Fibroblast of lung (primary cell): ENCODE measurements at regions not wholly inside any gene's neighbourhood (a gene's known extent, or its start where the extent isn't known, plus 50 kb on each side); places are given as distances from the start of the nearest gene placed in this dataset.

ENCODE experiments used
- DNase-seq, 2 donors: peaks; one replicate each; pipeline versions ENCODE4 v3.0.0 to v3.0.0-alpha.2; 2010; ENCODE audit warnings: low read depth in 2 of 2
- H2AFZ ChIP-seq: 2 replicates; pipeline ENCODE4 v1.5.1; 2012; ENCODE audit warnings: low read length, control low read depth, inconsistent platforms
- H3K27ac ChIP-seq: 2 replicates; pipeline ENCODE4 v1.5.1; 2011; ENCODE audit warnings: low read length, control low read depth; ENCODE audit not compliant: insufficient read depth
- H3K27me3 ChIP-seq: 2 replicates; pipeline ENCODE4 v1.5.1; 2011; ENCODE audit warnings: mild to moderate bottlenecking, low read length; ENCODE audit not compliant: control insufficient read depth, insufficient read depth
- H3K36me3 ChIP-seq: 2 replicates; pipeline ENCODE4 v1.5.1; 2011; ENCODE audit warnings: low read length; ENCODE audit not compliant: control insufficient read depth, insufficient read depth
- H3K4me1 ChIP-seq: 2 replicates; pipeline ENCODE4 v1.5.1; 2011; ENCODE audit warnings: low read length; ENCODE audit not compliant: control insufficient read depth, insufficient read depth; ENCODE audit errors: extremely low read depth
- H3K4me2 ChIP-seq: 2 replicates; pipeline ENCODE4 v1.5.1; 2011; ENCODE audit warnings: low read length, control low read depth; ENCODE audit not compliant: insufficient read depth; ENCODE audit errors: extremely low read depth
- H3K4me3 ChIP-seq, 4 experiments: fragments of 200-600 bp in 1 of 4; sonication (generic) in 1 of 4; replicated peaks in 1 of 4; 2 replicates each; pipeline ENCODE4 v1.5.1; 2011 to 2016; ENCODE audit warnings: low read length in 4 of 4, low read depth in 3 of 4, mild to moderate bottlenecking in 3 of 4, control low read depth in 2 of 4, inconsistent platforms in 1 of 4, mixed read lengths in 1 of 4; ENCODE audit not compliant: insufficient read depth in 1 of 4; ENCODE audit errors: control extremely low read depth in 1 of 4
- H3K79me2 ChIP-seq: 2 replicates; pipeline ENCODE4 v1.5.1; 2012; ENCODE audit warnings: mild to moderate bottlenecking, low read length, inconsistent platforms; ENCODE audit not compliant: control insufficient read depth, insufficient read depth
- H3K9ac ChIP-seq: 2 replicates; pipeline ENCODE4 v1.5.1; 2011; ENCODE audit warnings: mild to moderate bottlenecking, low read length, control low read depth; ENCODE audit not compliant: insufficient read depth
- H3K9me3 ChIP-seq: 2 replicates; pipeline ENCODE4 v1.5.1; 2012; ENCODE audit warnings: low read depth, low read length; ENCODE audit not compliant: control insufficient read depth, insufficient read depth
- H4K20me1 ChIP-seq: 2 replicates; pipeline ENCODE4 v1.5.1; 2011; ENCODE audit warnings: low read length; ENCODE audit not compliant: control insufficient read depth, insufficient read depth; ENCODE audit errors: extremely low read depth
- EZH2 ChIP-seq: IDR thresholded peaks from 2 replicates; pipeline ENCODE4 v1.5.1; 2012; ENCODE audit warnings: low read length, control low read depth, mild to moderate bottlenecking; ENCODE audit errors: missing control alignments
- TF ChIP-seq, protein P1 (sequence below), 2 donors: IDR thresholded peaks in 1 of 2; conservative IDR thresholded peaks in 1 of 2; 1 replicate in 1 of 2; 2 replicates in 1 of 2; pipeline ENCODE4 v1.5.1; 2011 to 2012; ENCODE audit warnings: low read length in 2 of 2, control low read depth in 1 of 2, inconsistent platforms in 1 of 2, low read depth in 1 of 2, mild to moderate bottlenecking in 1 of 2

DNA sequence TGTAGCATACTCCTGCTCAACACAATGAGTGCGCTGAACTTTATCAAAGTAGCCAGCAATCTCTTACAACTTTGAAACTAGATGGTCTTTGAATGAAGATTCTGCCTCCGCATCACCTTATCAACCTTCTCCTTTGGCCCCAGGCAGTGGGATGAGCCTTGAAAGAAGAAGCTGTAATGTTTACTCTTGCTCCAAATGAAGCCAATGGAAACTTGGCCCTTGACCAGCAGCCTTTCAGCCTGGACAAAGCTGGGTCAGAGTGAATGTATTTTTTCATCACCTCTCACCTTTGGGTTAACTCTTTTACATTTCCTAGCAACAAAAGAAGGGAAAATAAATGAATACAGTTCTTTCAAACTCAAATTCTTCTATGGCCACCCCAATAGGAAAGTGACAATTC, 359.1 kb downstream of the KCNA4 start:
- no peak overlapping the region for H3K4me2 ChIP-seq
- no peak overlapping the region for H3K27ac ChIP-seq
- no peak overlapping the region for H2AFZ ChIP-seq
- no peak overlapping the region for H3K9ac ChIP-seq
- no peak for TF ChIP-seq EZH2
- TF ChIP-seq, protein P1, sequence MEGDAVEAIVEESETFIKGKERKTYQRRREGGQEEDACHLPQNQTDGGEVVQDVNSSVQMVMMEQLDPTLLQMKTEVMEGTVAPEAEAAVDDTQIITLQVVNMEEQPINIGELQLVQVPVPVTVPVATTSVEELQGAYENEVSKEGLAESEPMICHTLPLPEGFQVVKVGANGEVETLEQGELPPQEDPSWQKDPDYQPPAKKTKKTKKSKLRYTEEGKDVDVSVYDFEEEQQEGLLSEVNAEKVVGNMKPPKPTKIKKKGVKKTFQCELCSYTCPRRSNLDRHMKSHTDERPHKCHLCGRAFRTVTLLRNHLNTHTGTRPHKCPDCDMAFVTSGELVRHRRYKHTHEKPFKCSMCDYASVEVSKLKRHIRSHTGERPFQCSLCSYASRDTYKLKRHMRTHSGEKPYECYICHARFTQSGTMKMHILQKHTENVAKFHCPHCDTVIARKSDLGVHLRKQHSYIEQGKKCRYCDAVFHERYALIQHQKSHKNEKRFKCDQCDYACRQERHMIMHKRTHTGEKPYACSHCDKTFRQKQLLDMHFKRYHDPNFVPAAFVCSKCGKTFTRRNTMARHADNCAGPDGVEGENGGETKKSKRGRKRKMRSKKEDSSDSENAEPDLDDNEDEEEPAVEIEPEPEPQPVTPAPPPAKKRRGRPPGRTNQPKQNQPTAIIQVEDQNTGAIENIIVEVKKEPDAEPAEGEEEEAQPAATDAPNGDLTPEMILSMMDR (conservative IDR thresholded peaks at IDR 0.05 in 1 of 2, IDR thresholded peaks at IDR 0.05 in 1 of 2; ENCODE audit: low read depth in 1 of 2, low read length in 2 of 2), result no peak
- H3K36me3 ChIP-seq, result no peaks in the 10 kb centered on the region
- H3K4me3 ChIP-seq, result no peak overlapping the region
- DNase-seq, result no peak
- no peaks in the 10 kb centered on the region for H3K4me1 ChIP-seq
- H3K27me3 ChIP-seq, result no peaks in the 10 kb centered on the region
- no peaks in the 10 kb centered on the region for H3K79me2 ChIP-seq
- H3K9me3 ChIP-seq, result no peaks in the 10 kb centered on the region
- no peaks in the 10 kb centered on the region for H4K20me1 ChIP-seq

DNA sequence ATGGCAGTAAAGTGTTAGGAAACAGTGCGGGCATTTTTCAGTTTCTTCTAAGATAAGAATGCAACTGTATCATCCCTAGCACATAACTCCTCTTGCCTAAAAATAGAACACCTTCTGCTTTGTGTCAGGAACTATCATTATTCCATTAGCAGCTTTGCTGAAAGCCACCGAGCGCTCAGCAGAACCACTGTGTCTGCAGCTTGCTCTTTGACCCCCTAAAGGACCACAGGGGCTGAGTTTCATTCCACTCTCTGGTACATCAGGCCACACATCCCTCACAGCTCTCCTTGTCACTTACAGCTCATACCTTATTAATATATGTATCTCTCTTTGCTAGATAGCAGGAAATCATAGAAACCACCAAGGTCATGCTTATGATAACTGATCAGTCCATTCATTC, 360.2 kb downstream of the KCNA4 start:
- H3K36me3 ChIP-seq, result no peaks in the 10 kb centered on the region
- no peak overlapping the region for H3K27ac ChIP-seq

DNA sequence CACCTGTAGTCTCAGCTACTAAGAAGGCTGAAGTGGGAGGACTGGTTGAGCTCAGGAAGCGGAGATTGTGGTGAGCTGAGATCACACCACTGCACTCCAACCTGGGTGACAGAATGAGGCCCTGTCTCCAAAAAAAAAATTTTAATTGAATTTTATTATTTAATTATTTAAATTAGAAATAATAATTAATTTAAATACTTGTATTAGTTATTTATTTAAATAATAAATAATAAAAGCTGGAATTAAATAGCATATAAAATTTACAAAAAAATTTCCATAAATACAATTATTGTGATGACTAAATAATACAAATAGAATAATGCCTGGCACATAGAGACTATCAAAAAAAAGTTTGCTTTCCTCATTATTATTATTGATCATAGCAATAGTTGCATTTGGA, 371.5 kb downstream of the KCNA4 start:
- Histone ChIP-seq H3K9me3 (no peaks in the 10 kb centered on the region), H3K27me3 (no peaks in the 10 kb centered on the region), H4K20me1 (no peaks in the 10 kb centered on the region), H2AFZ (no peak overlapping the region), H3K4me1 (no peaks in the 10 kb centered on the region), H3K79me2 (no peaks in the 10 kb centered on the region), H3K27ac (no peak overlapping the region), H3K9ac (no peak overlapping the region), H3K36me3 (no peaks in the 10 kb centered on the region), H3K4me3 (no peak overlapping the region), H3K4me2 (no peak overlapping the region)
- DNase-seq, result no peak
- TF ChIP-seq, protein P1 (conservative IDR thresholded peaks at IDR 0.05 in 1 of 2, IDR thresholded peaks at IDR 0.05 in 1 of 2; ENCODE audit: low read depth in 1 of 2, low read length in 2 of 2), result no peak
- TF ChIP-seq EZH2, result no peak

More for the DNA sequence above, 360.2 kb downstream of the KCNA4 start:
- Histone ChIP-seq H3K79me2 (no peaks in the 10 kb centered on the region), H3K4me2 (no peak overlapping the region), H3K9ac (no peak overlapping the region), H3K9me3 (no peaks in the 10 kb centered on the region), H3K27me3 (no peaks in the 10 kb centered on the region), H3K4me3 (no peak overlapping the region), H3K4me1 (no peaks in the 10 kb centered on the region), H4K20me1 (no peaks in the 10 kb centered on the region), H2AFZ (no peak overlapping the region)
- TF ChIP-seq EZH2, result no peak
- TF ChIP-seq, protein P1 (conservative IDR thresholded peaks at IDR 0.05 in 1 of 2, IDR thresholded peaks at IDR 0.05 in 1 of 2; ENCODE audit: low read depth in 1 of 2, low read length in 2 of 2), result no peak
- DNase-seq, result no peak
